ENCODE measurements at regions not wholly inside any gene's neighbourhood (a gene's known extent, or its start where the extent isn't known, plus 50 kb on each side); places are given as distances from the start of the nearest gene placed in this dataset.
"Not testable (repeated sequence)": the region's sequence is repeated elsewhere in the genome, so short reads cannot be mapped to it uniquely, and the experiment has no call there.

- no peak for DNase-seq
Measured at GRCh38 chr11:28793282-28793738, 685.1 kb downstream of the METTL15 start.

DNA sequence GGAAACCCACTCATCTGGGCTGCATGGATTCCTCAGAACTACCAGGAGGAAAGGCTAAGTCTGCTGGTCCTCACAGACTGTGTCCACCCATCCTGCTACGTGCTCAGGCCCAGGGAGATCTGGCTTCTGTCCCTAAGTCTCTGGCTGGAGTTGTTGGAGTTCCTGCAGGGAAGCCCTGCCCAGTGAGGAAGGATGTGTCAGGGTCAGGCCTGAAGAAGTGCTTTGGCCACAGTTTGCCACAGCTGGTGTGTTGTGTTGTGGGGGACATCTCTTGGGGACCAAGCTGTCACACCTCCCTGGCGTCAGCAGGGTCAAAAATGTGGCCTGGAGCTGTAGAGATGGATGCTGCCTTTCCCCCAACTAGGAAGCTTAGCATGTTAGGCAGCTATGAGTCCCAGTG, 684.7 kb downstream of the METTL15 start:
- DNase-seq, result no peak

DNA sequence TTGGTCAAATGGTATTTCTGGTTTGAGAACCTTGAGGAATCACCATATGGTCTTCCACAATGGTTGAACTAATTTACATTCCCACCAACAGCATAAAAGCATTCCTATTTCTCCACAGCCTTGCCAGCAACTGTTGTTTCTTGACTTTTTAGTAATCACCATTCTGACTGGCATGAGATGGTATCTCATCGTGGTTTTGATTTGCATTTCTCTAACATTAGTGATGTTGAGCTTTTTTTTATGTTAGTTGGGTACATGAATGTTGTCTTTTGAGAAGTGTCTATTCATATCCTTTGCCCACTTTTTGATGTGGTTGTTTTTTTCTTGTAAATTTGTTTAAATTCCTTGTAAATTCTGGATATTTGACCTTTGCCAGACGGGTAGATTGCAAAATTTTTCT, 679.7 kb downstream of the METTL15 start:
- not testable (repeated sequence) for DNase-seq

DNA sequence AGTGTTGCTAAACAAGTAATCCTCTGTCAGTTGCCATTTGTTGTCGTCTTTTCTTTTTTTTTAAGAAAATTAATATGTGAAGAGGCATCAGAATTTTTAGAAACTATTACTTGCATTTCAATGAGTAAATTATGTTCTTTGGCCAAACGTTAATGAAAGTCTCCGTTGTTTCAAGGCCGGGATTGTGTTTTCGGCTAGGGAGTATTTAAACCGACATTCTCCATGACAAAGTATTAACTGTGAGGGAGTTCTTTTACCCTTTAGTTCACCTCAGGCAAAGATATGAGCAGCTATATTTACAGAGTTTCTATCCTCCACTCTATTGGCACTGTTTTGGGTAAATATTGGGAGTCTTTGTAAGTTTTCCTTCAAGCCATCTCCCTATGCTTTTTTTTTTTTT, 668.9 kb downstream of the METTL15 start:
- no peak for DNase-seq

DNA sequence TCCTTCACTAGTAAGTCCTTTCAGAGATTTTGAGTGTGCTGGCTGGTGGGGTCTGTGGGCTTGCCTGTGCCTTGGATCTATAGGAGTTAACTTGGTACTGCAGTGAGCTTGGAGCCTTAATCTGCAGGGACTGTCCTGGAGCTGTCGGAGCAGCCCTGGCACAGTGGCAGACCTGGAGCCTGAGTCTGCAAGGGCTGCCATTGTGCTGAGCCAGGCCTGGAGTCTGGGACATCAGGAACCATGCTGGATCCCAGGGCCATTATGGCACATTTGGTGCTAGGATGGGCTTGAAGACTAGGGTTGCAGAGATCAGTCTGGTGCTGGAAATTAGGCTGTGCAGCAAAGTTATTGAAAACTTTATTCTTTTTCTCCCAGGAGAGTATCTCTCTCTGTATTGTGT, 665.4 kb downstream of the METTL15 start:
- DNase-seq, result no peak

DNA sequence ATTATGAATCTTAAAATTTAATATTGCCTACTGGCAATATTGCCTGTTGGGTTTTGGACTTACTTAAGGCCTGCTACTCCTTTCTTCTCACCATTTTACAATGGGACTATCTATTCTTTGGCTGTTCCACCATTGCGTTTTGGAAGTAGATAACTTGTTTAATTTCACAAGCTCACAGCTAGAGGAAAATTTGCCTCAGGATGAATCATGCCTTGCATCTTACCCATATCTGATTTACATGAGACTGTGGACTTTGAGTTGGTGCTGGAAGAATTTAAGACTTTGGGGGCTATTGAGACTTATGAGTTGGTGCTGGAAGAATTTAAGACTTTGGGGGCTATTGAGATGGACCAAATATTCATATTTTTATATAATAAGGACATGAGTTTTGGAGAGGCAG, 662.6 kb downstream of the METTL15 start:
- no peak for DNase-seq

GRCh38 chr11:28767574-28767973, 659.4 kb downstream of the METTL15 start:
- no peak for DNase-seq

DNA sequence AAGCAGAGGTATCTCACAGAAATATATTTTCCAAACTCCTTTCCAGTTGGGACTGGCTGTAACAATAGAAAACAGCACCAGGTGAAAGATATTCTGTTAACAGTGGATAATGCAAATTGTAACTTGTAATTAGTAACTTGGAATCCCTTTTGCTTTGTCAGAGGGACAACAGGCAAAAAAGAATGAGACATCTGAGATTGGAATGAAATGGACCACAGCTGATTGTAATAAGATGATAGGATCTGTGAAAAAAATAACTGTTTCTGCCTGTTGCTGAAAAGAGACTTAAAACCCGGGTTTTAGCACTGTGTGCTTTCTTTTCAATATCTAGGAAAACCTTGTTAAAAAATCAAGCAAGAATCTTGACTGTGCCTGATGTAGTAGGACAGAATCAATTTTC, 655.7 kb downstream of the METTL15 start:
- no peak for DNase-seq

- DNase-seq, result no peak
Measured at GRCh38 chr11:28763151-28763550, 655.0 kb downstream of the METTL15 start.

DNA sequence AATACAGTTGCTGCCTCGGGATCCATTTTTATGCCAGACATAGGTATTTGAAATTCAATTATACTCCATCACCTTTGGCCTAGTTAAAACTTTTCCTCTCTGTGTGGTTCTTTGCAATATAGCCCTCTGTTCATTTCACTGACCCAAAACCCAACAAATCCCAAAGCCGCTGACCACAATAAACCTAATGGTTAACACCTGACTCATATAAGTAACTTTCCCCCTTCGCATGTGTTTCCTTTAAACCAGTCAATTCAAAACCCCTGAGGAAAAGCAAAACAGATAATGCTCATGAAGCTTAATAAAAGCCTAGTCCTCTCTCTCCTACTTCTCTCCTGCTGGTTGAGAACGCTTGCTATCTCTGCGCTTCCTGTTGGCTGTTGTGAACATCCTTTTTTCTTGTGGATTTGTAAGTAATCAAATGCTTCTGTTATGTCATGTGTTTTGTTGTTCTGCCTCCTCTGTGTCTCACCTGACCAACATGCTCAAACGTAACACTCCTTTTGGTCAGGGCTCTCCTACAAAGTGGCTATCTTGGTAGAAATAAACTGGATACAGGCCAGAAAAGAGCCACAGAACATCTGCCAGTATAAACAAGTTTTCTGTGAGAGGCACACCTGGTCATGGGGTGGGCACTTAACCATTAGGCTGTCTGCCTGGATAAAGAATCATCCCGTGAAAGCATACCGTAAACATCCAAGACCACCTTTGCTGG, 652.6 kb downstream of the METTL15 start:
- no peak for DNase-seq

- no peak for DNase-seq
Measured at GRCh38 chr11:28759311-28759710, 651.1 kb downstream of the METTL15 start.

GRCh38 chr11:28757725-28758515, 649.7 kb downstream of the METTL15 start:
- no peak for DNase-seq

DNA sequence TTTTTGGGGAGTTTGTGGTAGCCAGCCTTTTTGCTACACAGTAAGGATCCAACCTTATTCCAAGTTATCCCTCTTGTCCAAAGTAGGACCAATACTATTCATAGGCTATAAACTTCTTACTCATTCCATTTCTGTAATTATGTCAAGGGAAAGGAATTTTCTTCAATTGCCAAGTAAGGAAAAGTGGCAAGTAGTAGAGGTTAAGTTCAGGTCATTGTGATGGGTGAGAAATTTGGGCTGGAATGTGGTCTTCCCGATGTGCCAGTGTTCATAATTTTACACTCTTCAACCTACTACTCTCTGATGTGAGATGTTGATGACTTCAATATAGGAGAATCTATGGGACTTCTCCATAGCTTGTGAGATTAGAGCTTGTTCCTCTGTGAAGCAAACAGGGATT, 648.8 kb downstream of the METTL15 start:
- no peak for DNase-seq

DNA sequence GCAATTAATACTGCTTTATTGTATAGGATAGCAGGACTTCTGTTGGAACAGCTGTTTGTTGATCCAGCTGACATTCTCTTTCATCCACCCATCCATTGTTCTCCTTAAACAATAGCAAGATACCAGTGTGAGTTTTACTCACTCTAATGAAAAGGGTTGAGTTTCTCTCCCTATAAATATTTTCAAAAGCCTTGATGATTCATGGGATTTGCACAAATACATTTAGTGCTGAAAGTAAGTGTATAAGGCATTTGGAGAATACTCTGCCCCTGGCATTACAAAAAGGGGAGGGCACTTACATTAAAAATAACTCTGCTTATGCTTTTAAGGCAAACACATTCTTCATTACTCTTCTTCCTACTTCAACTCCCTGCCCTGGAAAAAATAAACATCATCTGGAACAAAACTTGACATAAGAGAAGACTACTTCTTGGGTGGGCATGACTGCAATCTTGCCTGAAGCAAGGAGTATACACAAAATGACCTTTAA, 634.9 kb downstream of the METTL15 start:
- no peak for DNase-seq

DNA sequence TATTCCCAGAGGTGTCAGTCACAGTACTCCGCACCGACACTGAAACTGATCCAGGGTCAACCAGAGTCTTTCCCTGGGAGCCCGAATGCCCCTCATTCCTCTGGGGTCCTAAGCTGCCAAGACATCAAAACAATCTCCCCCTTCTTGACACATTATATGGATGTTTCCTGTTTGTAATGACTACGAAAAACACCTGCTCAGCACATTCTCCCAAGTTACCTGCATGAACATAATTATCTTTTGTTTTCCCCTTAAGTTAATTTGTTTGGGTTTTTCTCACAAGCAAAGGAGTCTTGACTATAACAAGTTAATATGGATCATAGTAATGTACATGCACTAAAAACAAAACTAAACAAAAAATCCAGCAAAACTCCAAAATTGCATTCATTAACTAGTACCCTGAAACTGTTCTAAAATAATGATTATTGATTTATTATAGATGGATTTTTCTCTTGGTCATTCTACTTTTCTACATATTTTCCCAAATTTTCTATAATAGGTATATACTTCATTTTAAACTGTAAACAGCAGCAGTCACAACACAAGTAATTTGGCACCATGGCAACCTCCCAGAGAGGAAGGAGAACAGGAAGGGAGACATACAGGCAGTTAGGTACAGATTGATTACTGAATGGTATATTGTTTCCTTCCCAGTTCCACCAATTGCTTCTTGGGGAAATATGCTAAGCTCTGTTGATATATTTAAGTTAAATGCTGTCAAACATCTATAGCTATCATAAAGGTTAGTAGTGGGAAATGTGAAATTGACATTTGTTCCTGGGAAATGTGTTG, 631.5 kb downstream of the METTL15 start:
- DNase-seq, result no peak

GRCh38 chr11:28738549-28738948, 630.4 kb downstream of the METTL15 start:
- no peak for DNase-seq

DNA sequence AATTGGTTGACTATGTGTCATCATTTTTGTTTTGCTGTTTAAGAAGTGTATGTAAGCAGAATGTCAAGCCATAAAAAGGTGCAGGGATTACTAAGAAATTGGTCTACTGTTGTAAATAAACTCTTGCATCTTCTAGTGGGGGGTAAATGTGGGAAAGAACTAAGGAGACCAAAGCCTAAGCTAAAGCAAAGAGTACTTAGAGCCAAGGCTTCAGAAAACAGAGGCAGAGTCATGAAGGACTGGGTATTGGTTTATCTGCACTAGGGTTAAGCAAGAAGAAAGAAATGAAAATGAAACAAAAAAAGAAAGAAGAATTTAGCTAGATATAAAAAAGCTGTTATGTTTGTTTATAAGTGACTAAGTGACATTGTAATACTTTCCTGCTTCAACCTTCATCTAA, 628.1 kb downstream of the METTL15 start:
- DNase-seq, result no peak

DNA sequence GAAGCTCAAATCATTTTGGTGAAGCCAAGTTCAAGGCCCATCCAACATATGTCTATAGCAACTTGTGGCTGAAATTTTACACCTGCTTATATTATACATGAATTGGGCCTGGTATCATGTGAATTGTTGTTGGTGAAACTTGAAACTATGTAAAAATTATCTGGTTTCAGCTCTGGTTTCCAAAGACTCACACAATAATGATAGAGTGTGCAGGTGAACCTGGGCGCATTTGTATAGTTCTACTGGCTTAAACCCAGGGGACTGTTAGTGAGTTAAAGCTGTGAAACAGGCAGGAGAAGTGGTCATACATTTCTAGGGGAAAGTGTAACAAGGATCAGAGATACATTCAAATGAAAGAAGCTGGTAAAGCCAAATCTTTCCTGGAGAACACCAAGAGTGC, 627.3 kb downstream of the METTL15 start:
- no peak for DNase-seq

DNA sequence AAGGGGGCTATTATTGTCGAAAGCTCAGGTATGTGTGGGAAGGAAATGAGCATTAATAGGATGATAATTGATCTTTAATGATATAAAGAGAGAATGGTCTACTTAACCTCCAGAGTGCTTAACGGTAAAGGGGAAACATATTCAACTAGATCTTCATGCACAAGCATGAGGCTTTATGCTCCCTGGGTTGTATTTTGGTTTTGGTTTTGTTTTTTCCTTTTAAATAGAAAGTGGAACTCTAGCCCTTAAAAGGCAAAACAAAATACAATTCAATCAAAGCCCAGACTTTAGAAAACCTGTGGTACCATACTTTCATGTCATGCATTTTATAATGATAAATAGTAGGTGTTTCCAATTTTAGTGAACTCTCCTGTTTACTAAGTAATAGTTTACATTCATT, 622.7 kb downstream of the METTL15 start:
- DNase-seq, result no peak

GRCh38 chr11:28730336-28730735, 622.1 kb downstream of the METTL15 start:
- no peak for DNase-seq

DNA sequence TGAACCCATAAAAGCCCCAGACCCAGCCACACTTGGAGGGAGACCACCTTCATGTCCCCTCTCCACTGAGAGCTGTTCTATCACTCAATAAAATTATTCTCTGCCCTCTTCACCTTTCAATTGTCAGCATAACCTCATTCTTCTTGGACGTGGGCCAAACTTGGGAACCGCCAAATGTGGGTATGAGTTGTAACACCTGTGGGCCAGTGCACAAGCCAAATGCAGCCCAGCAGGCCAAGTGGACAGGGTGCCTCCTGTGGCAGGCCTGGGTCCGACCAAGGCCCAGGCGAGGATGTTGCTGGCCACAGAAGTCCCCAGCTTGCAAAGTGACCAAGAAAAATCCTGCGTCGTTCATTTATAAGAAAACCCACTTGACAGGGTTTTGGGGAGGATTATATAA, 621.2 kb downstream of the METTL15 start:
- no peak for DNase-seq

- DNase-seq, result no peak
Measured at GRCh38 chr11:28728666-28729065, 620.5 kb downstream of the METTL15 start.

- DNase-seq, result no peak
Measured at GRCh38 chr11:28727254-28727653, 619.1 kb downstream of the METTL15 start.
